ENCODE measurements at regions not wholly inside any gene's neighbourhood (a gene's known extent, or its start where the extent isn't known, plus 50 kb on each side); places are given as distances from the start of the nearest gene placed in this dataset.

- no peak for DNase-seq (ENCODE audit: low read depth)
- TF ChIP-seq CTCF (conservative IDR thresholded peaks at IDR 0.05; ENCODE audit: control insufficient read depth, insufficient read depth, low read depth, low read length), result no peak
- H3K4me3 ChIP-seq (ENCODE audit: control insufficient read depth, low read depth, low read length), result no peak overlapping the region
These were observed 67.6 kb downstream of the HTR1A start for GRCh38 chr5:63894690-63895089.

- TF ChIP-seq CTCF (conservative IDR thresholded peaks at IDR 0.05; ENCODE audit: control insufficient read depth, insufficient read depth, low read depth, low read length), result no peak
- no peak for DNase-seq (ENCODE audit: low read depth)
- H3K4me3 ChIP-seq (ENCODE audit: control insufficient read depth, low read depth, low read length), result no peak overlapping the region
These were observed 83.5 kb downstream of the HTR1A start for GRCh38 chr5:63878788-63879187.

GRCh38 chr5:63877961-63878360 is 84.3 kb downstream of the HTR1A start:
- DNase-seq (ENCODE audit: low read depth), result no peak
- no peak for TF ChIP-seq CTCF (conservative IDR thresholded peaks at IDR 0.05; ENCODE audit: control insufficient read depth, insufficient read depth, low read depth, low read length)
- no peak overlapping the region for H3K4me3 ChIP-seq (ENCODE audit: control insufficient read depth, low read depth, low read length)

GRCh38 chr5:63860379-63860778 is 101.9 kb downstream of the HTR1A start:
- H3K4me3 ChIP-seq (ENCODE audit: control insufficient read depth, low read depth, low read length), result no peak overlapping the region
- no peak for TF ChIP-seq CTCF (conservative IDR thresholded peaks at IDR 0.05; ENCODE audit: control insufficient read depth, insufficient read depth, low read depth, low read length)
- DNase-seq (ENCODE audit: low read depth), result no peak

GRCh38 chr5:63854076-63854475 is 108.2 kb downstream of the HTR1A start:
- DNase-seq (ENCODE audit: low read depth), result no peak
- no peak for TF ChIP-seq CTCF (conservative IDR thresholded peaks at IDR 0.05; ENCODE audit: control insufficient read depth, insufficient read depth, low read depth, low read length)
- H3K4me3 ChIP-seq (ENCODE audit: control insufficient read depth, low read depth, low read length), result no peak overlapping the region

- TF ChIP-seq CTCF (conservative IDR thresholded peaks at IDR 0.05; ENCODE audit: control insufficient read depth, insufficient read depth, low read depth, low read length), result no peak
- no peak overlapping the region for H3K4me3 ChIP-seq (ENCODE audit: control insufficient read depth, low read depth, low read length)
- DNase-seq (ENCODE audit: low read depth), result no peak
These were observed 119.1 kb downstream of the HTR1A start for GRCh38 chr5:63843190-63843589.

- no peak for TF ChIP-seq CTCF (conservative IDR thresholded peaks at IDR 0.05; ENCODE audit: control insufficient read depth, insufficient read depth, low read depth, low read length)
- H3K4me3 ChIP-seq (ENCODE audit: control insufficient read depth, low read depth, low read length), result no peak overlapping the region
- DNase-seq (ENCODE audit: low read depth), result no peak
These were observed 124.8 kb downstream of the HTR1A start for GRCh38 chr5:63837437-63837836.

Measured in fibroblast of mammary gland (primary cell).